CD4-positive, alpha-beta T cell (primary cell): ENCODE measurements at regions not wholly inside any gene's neighbourhood (a gene's known extent, or its start where the extent isn't known, plus 50 kb on each side); places are given as distances from the start of the nearest gene placed in this dataset.

Experiments
- ATAC-seq: fragments of 200-7000 bp; cut with Tn5 transposase; one replicate; pipeline ENCODE4 v1.10.0; 2022; ENCODE audit warnings: mild to moderate bottlenecking; ENCODE audit not compliant: poor library complexity
- CTCF ChIA-PET: fragments of 350-600 bp; sonication (Branson Sonifier 250); formaldehyde crosslinking; loops from one replicate; lab custom pipeline; 2021; ENCODE audit warnings: antibody characterized with exemption, inconsistent platforms; lab: Charles Lee
- POLR2A ChIA-PET: fragments of 350-600 bp; sonication (Branson Sonifier 250); formaldehyde crosslinking; loops from one replicate; lab custom pipeline; 2021; ENCODE audit warnings: antibody characterized with exemption, inconsistent platforms; lab: Charles Lee
- DNase-seq, 14 experiments: peaks; one replicate each; pipeline ENCODE4 v3.0.0-alpha.2; 2013 to 2020; ENCODE audit warnings: mixed read lengths in 2 of 14
- H3K27ac ChIP-seq, 2 donors: one replicate each; pipeline versions ENCODE4 v1.5.1 to v1.7.0; 2013; ENCODE audit warnings: low read length in 2 of 2, low read depth in 1 of 2, mild to moderate bottlenecking in 1 of 2
- H3K27me3 ChIP-seq, 2 experiments: 1 replicate in 1 of 2; 2 replicates in 1 of 2; pipeline versions ENCODE4 v1.6.1 to v1.7.0; 2013; ENCODE audit warnings: low read length in 2 of 2, control low read depth in 1 of 2, mild to moderate bottlenecking in 1 of 2, moderate library complexity in 1 of 2; ENCODE audit not compliant: insufficient read depth in 2 of 2, control insufficient read depth in 1 of 2
- H3K36me3 ChIP-seq: one replicate; pipeline ENCODE4 v1.6.1; 2013; ENCODE audit warnings: low read length, control low read depth; ENCODE audit not compliant: insufficient read depth
- H3K4me1 ChIP-seq: one replicate; pipeline ENCODE4 v1.6.1; 2013; ENCODE audit warnings: low read length, control low read depth; ENCODE audit not compliant: insufficient read depth
- H3K4me3 ChIP-seq: one replicate; pipeline ENCODE4 v1.5.1; 2013; ENCODE audit warnings: mild to moderate bottlenecking, low read length, moderate library complexity
- H3K9me3 ChIP-seq, 2 experiments: 1 replicate in 1 of 2; 2 replicates in 1 of 2; pipeline versions ENCODE4 v1.6.1 to v1.7.0; 2013; ENCODE audit warnings: low read length in 2 of 2, mild to moderate bottlenecking in 2 of 2, control low read depth in 1 of 2, moderate library complexity in 1 of 2; ENCODE audit not compliant: control insufficient read depth in 1 of 2, insufficient read depth in 1 of 2
- H3K27ac Mint-ChIP-seq: one replicate; pipeline ENCODE4 v1.8.0; 2020; ENCODE audit warnings: mixed read lengths
- H3K27me3 Mint-ChIP-seq: one replicate; pipeline ENCODE4 v1.8.0; 2021; ENCODE audit warnings: mixed read lengths
- H3K36me3 Mint-ChIP-seq: one replicate; pipeline ENCODE4 v1.8.0; 2021; ENCODE audit warnings: low read depth, mixed read lengths
- H3K4me1 Mint-ChIP-seq: one replicate; pipeline ENCODE4 v1.8.0; 2021; ENCODE audit warnings: low read depth, mixed read lengths
- H3K4me3 Mint-ChIP-seq: one replicate; pipeline ENCODE4 v1.8.0; 2020; ENCODE audit warnings: mild to moderate bottlenecking, mixed read lengths
- H3K9me3 Mint-ChIP-seq: one replicate; pipeline ENCODE4 v1.8.0; 2020; ENCODE audit warnings: mixed read lengths
- CTCF ChIP-seq: fragments of 200-600 bp; IDR thresholded peaks from one replicate; pipeline ENCODE4 v1.8.0; 2022; ENCODE audit warnings: antibody characterized with exemption, mild to moderate bottlenecking
- intact Hi-C, 2 experiments: fragments of 100-400 bp; cut with DNase I in 1 of 2; cut with micrococcal nuclease in 1 of 2; formaldehyde crosslinking; loops; one replicate each; pipeline versions ENCODE4 v1.15.1 to v1.9.0; 2023 to 2025; cut with DNase I, micrococcal nuclease

GRCh38 chr21:25031750-25032149 lies 575.5 kb downstream of the MRPL39 start:
- ChIA-PET POLR2A (no interaction called here), CTCF (no interaction called here)
- Histone ChIP-seq H3K27ac (no peak overlapping the region), H3K4me1 (no peaks in the 10 kb centered on the region), H3K9me3 (no peaks in the 10 kb centered on the region), H3K4me3 (no peak overlapping the region), H3K36me3 (no peaks in the 10 kb centered on the region), H3K27me3 (no peaks in the 10 kb centered on the region)
- DNase-seq (no peak), ATAC-seq (no peak)
- Mint-ChIP-seq H3K27me3 (no peaks in the 10 kb centered on the region), H3K4me1 (no peaks in the 10 kb centered on the region), H3K4me3 (no peak overlapping the region), H3K9me3 (peaks cover 4% of the 10 kb centered on the region), H3K36me3 (no peaks in the 10 kb centered on the region), H3K27ac (no peak overlapping the region)
- intact Hi-C loops: no loop called here
- no peak for TF ChIP-seq CTCF

- H3K27me3 ChIP-seq: no peaks in the 10 kb centered on the region
- no peak overlapping the region for H3K4me3 Mint-ChIP-seq
- no peaks in the 10 kb centered on the region for H3K36me3 ChIP-seq
- no peak for DNase-seq
- no peak overlapping the region for H3K27ac ChIP-seq
- H3K27me3 Mint-ChIP-seq: no peaks in the 10 kb centered on the region
- no peaks in the 10 kb centered on the region for H3K4me1 ChIP-seq
- no peak overlapping the region for H3K27ac Mint-ChIP-seq
- POLR2A ChIA-PET: no interaction called here
- peaks cover 0 to 8% of the 10 kb centered on the region in 2 experiments for H3K9me3 ChIP-seq
- peaks cover 5% of the 10 kb centered on the region for H3K9me3 Mint-ChIP-seq
- intact Hi-C loops: no loop called here
- CTCF ChIA-PET: no interaction called here
- H3K4me3 ChIP-seq: no peak overlapping the region
- no peak for TF ChIP-seq CTCF
- no peaks in the 10 kb centered on the region for H3K36me3 Mint-ChIP-seq
- H3K4me1 Mint-ChIP-seq: no peaks in the 10 kb centered on the region
- no peak for ATAC-seq
These were observed 577.7 kb downstream of the MRPL39 start for GRCh38 chr21:25029580-25029979.

- H3K4me3 Mint-ChIP-seq: no peak overlapping the region
- no peak overlapping the region for H3K27ac Mint-ChIP-seq
- H3K36me3 ChIP-seq: no peaks in the 10 kb centered on the region
- ChIA-PET CTCF (no interaction called here), POLR2A (no interaction called here)
- DNase-seq: no peak
- no peaks in the 10 kb centered on the region for H3K27me3 Mint-ChIP-seq
- H3K27me3 ChIP-seq: no peaks in the 10 kb centered on the region
- intact Hi-C loops: no loop called here
- peaks cover 0 to 18% of the 10 kb centered on the region in 2 experiments for H3K9me3 ChIP-seq
- ATAC-seq: no peak
- no peaks in the 10 kb centered on the region for H3K36me3 Mint-ChIP-seq
- peaks cover 8% of the 10 kb centered on the region for H3K9me3 Mint-ChIP-seq
- H3K4me3 ChIP-seq: no peak overlapping the region
- no peak for TF ChIP-seq CTCF
- H3K4me1 ChIP-seq: no peaks in the 10 kb centered on the region
- no peaks in the 10 kb centered on the region for H3K4me1 Mint-ChIP-seq
- no peak overlapping the region for H3K27ac ChIP-seq
These were observed 581.7 kb downstream of the MRPL39 start for GRCh38 chr21:25025596-25025995.
